ENCODE measurements at regions not wholly inside any gene's neighbourhood (a gene's known extent, or its start where the extent isn't known, plus 50 kb on each side); places are given as distances from the start of the nearest gene placed in this dataset.
"Not testable (repeated sequence)": the region's sequence is repeated elsewhere in the genome, so short reads cannot be mapped to it uniquely, and the experiment has no call there.

DNA sequence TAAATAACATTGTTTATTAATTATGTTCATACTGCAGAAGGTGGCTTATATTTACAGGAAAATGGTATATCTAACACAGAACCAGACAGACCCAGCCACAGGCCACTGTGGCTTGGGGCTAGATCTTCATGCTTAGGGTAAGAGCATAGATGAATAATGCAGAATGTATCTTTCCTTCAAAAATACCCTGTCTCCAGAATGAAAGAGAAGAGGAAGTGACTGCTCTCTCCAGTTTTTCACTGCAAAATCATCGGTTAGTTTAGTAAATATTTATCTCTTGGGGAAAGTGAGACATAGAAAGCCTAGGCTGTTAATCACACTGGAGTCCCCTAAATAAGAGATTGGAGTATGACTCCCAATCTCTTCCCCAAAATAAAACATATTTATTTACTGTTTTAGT is 453.7 kb downstream of the NAV3 start:
- Histone ChIP-seq H3K9me3 (no peaks in the 10 kb centered on the region), H3K36me3 (no peaks in the 10 kb centered on the region), H3K4me3 (no peak overlapping the region), H3K27me3 (no peaks in the 10 kb centered on the region), H3K4me1 (no peaks in the 10 kb centered on the region), H3K27ac (no peak overlapping the region)
- DNase-seq (ENCODE audit: low spot score in 2 of 2): no peak
- TF ChIP-seq, protein P1, sequence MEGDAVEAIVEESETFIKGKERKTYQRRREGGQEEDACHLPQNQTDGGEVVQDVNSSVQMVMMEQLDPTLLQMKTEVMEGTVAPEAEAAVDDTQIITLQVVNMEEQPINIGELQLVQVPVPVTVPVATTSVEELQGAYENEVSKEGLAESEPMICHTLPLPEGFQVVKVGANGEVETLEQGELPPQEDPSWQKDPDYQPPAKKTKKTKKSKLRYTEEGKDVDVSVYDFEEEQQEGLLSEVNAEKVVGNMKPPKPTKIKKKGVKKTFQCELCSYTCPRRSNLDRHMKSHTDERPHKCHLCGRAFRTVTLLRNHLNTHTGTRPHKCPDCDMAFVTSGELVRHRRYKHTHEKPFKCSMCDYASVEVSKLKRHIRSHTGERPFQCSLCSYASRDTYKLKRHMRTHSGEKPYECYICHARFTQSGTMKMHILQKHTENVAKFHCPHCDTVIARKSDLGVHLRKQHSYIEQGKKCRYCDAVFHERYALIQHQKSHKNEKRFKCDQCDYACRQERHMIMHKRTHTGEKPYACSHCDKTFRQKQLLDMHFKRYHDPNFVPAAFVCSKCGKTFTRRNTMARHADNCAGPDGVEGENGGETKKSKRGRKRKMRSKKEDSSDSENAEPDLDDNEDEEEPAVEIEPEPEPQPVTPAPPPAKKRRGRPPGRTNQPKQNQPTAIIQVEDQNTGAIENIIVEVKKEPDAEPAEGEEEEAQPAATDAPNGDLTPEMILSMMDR (IDR thresholded peaks at IDR 0.05): no peak
- no peak for TF ChIP-seq POLR2A (IDR thresholded peaks at IDR 0.05)
- WGBS: 92% methylated on average over 1 of the region's 1 CpG

DNA sequence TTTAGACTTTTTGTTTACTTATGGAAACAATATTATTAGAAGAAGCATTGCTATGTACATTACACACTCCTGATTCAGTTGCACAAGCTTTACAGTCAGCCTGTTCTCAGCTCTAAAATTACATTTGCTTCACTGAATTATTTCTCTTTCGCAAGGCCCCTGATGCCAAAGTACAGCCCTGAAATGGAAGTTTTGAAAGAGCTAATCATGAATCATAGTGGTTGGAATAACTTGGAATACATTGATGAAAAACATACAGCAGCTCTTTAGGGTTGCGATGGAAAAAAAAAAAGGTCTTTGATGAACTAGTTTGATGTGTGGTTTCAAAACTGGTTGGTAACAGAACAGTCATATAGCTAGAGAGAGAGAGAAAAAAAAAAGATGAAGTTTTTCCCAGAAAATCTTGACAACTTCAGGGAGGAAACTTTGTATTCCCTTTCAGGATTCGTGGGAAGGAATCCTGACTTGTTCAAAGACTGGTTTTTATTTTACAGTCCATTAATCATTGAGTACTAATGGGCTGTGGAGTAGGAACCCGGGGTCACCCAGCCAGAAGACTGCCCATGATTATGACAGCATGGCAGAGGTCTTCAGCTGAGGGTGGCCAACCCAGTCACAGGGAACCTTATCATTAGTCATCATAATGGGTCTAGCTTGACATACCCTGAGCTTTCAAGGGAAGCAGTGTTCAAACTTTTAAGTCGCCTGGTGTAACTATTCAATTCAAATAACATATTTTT is 460.1 kb downstream of the NAV3 start:
- Histone ChIP-seq H3K27ac (no peak overlapping the region), H3K27me3 (no peaks in the 10 kb centered on the region), H3K9me3 (no peaks in the 10 kb centered on the region), H3K4me3 (no peak overlapping the region), H3K36me3 (no peaks in the 10 kb centered on the region), H3K4me1 (no peaks in the 10 kb centered on the region)
- no peak for TF ChIP-seq POLR2A (IDR thresholded peaks at IDR 0.05)
- no peak for TF ChIP-seq EP300 (IDR thresholded peaks at IDR 0.05)
- TF ChIP-seq, protein P1 (IDR thresholded peaks at IDR 0.05): no peak
- TF ChIP-seq POLR2AphosphoS5 (IDR thresholded peaks at IDR 0.05): no peak
- no peak for DNase-seq (ENCODE audit: low spot score in 2 of 2)
- 70% methylated on average over 5 of the region's 5 CpGs for WGBS

- 60% methylated on average over 1 of the region's 1 CpG for WGBS
- TF ChIP-seq POLR2A (IDR thresholded peaks at IDR 0.05) (no peak), POLR2AphosphoS5 (IDR thresholded peaks at IDR 0.05) (no peak), EP300 (IDR thresholded peaks at IDR 0.05) (no peak)
- TF ChIP-seq, protein P1 (IDR thresholded peaks at IDR 0.05): no peak
- Histone ChIP-seq H3K4me1 (no peaks in the 10 kb centered on the region), H3K27me3 (no peaks in the 10 kb centered on the region), H3K27ac (no peak overlapping the region), H3K9me3 (no peaks in the 10 kb centered on the region), H3K4me3 (no peak overlapping the region), H3K36me3 (no peaks in the 10 kb centered on the region)
- DNase-seq (ENCODE audit: low spot score in 2 of 2): no peak
Observed at GRCh38 chr12:78293059-78293686, 462.5 kb downstream of the NAV3 start.

GRCh38 chr12:78301282-78301681 is 470.6 kb downstream of the NAV3 start:
- WGBS: 82% methylated on average over 5 of the region's 5 CpGs
- H3K4me1 ChIP-seq; H3K36me3 ChIP-seq; H3K27me3 ChIP-seq; H3K9me3 ChIP-seq; H3K27ac ChIP-seq; H3K4me3 ChIP-seq; DNase-seq (ENCODE audit: low spot score in 2 of 2): not testable (repeated sequence)

GRCh38 chr12:78305808-78306207 is 475.1 kb downstream of the NAV3 start:
- TF ChIP-seq, protein P1 (IDR thresholded peaks at IDR 0.05): no peak
- TF ChIP-seq POLR2AphosphoS5 (IDR thresholded peaks at IDR 0.05) (no peak), POLR2A (IDR thresholded peaks at IDR 0.05) (no peak), EP300 (IDR thresholded peaks at IDR 0.05) (no peak)
- Histone ChIP-seq H3K4me1 (no peaks in the 10 kb centered on the region), H3K9me3 (no peaks in the 10 kb centered on the region), H3K36me3 (no peaks in the 10 kb centered on the region), H3K27me3 (no peaks in the 10 kb centered on the region), H3K27ac (no peak overlapping the region), H3K4me3 (no peak overlapping the region)
- no peak for DNase-seq (ENCODE audit: low spot score in 2 of 2)
- WGBS: 61% methylated on average over 1 of the region's 1 CpG

All from suprapubic skin (tissue), 4 donors.